C4-2B (cell line): ENCODE measurements at regions not wholly inside any gene's neighbourhood (a gene's known extent, or its start where the extent isn't known, plus 50 kb on each side); places are given as distances from the start of the nearest gene placed in this dataset.

Experiments used
- H3K27ac ChIP-seq: fragments of 450-650 bp; 2 replicates; pipeline ENCODE4 v1.5.1; 2017
- ZFX ChIP-seq: fragments of 450-650 bp; IDR thresholded peaks from 2 replicates; pipeline ENCODE4 v1.6.1; 2017
- TF ChIP-seq, protein P1 (sequence below): fragments of 450-650 bp; conservative IDR thresholded peaks from 2 replicates; pipeline ENCODE4 v1.5.1; 2017; ENCODE audit warnings: mild to moderate bottlenecking

- TF ChIP-seq ZFX: no peak
- TF ChIP-seq, protein P1, sequence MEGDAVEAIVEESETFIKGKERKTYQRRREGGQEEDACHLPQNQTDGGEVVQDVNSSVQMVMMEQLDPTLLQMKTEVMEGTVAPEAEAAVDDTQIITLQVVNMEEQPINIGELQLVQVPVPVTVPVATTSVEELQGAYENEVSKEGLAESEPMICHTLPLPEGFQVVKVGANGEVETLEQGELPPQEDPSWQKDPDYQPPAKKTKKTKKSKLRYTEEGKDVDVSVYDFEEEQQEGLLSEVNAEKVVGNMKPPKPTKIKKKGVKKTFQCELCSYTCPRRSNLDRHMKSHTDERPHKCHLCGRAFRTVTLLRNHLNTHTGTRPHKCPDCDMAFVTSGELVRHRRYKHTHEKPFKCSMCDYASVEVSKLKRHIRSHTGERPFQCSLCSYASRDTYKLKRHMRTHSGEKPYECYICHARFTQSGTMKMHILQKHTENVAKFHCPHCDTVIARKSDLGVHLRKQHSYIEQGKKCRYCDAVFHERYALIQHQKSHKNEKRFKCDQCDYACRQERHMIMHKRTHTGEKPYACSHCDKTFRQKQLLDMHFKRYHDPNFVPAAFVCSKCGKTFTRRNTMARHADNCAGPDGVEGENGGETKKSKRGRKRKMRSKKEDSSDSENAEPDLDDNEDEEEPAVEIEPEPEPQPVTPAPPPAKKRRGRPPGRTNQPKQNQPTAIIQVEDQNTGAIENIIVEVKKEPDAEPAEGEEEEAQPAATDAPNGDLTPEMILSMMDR: no peak
- no peak overlapping the region for H3K27ac ChIP-seq
These were observed 578.6 kb downstream of the MATN1 start for GRCh38 chr1:30144831-30145230.

- no peak for TF ChIP-seq ZFX
- TF ChIP-seq, protein P1: no peak
- no peak overlapping the region for H3K27ac ChIP-seq
These were observed 579.9 kb downstream of the MATN1 start for GRCh38 chr1:30143517-30143916.

- no peak for TF ChIP-seq ZFX
- TF ChIP-seq, protein P1: no peak
- no peak overlapping the region for H3K27ac ChIP-seq
These were observed 582.8 kb downstream of the MATN1 start for GRCh38 chr1:30140566-30140965.

DNA sequence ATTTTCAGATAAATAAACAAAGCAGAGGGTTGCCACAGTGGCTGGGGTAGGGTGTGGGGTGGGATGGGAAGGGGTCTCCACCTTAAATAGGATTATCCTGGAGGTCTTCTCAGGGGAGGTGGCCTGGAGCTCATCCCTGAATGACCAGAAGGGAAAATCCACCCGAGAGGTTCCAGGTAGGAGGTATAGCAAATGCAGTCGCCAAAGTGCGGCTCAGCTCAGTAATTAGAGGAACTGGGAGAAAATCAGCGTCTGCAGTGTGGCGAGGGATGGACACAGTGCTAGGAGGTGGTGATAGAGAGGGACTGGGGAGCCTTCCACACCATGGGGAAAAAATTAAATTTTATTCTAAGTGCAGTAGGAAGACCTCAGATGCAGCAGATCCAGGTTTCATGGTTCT, 584.5 kb downstream of the MATN1 start:
- H3K27ac ChIP-seq: no peak overlapping the region
- no peak for TF ChIP-seq ZFX
- TF ChIP-seq, protein P1: no peak

DNA sequence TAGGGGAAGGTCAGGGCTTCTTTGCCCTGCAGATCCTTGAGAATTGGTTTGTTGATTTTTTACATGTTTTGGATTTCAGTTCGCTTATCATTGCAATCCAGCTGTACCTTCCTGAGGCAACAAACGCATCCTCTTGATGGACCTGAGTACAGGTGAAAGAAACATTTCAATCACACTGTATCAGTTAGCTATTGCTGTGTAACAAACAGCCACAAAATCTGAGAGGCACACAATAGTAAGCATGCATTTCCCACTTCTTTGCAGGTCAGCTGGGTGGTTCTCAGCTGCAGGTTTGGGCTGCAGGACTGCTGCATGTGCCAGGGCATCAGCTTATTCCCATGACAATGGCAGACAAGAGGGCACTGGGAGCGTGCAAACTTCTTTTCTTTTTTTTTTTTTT, 586.4 kb downstream of the MATN1 start:
- TF ChIP-seq, protein P1: no peak
- TF ChIP-seq ZFX: no peak
- H3K27ac ChIP-seq: no peak overlapping the region

- TF ChIP-seq, protein P1: no peak
- no peak for TF ChIP-seq ZFX
- no peak overlapping the region for H3K27ac ChIP-seq
These were observed 587.7 kb downstream of the MATN1 start for GRCh38 chr1:30135698-30136097.

- TF ChIP-seq, protein P1: no peak
- TF ChIP-seq ZFX: no peak
- no peak overlapping the region for H3K27ac ChIP-seq
These were observed 588.7 kb downstream of the MATN1 start for GRCh38 chr1:30134466-30135217.
